ENCODE measurements at regions not wholly inside any gene's neighbourhood (a gene's known extent, or its start where the extent isn't known, plus 50 kb on each side); places are given as distances from the start of the nearest gene placed in this dataset.

- DNase-seq (ENCODE audit: low spot score): no peak
Observed at GRCh38 chr3:163946785-163947184, 1131.5 kb downstream of the SI start.

- no peak for DNase-seq (ENCODE audit: low spot score)
Observed at GRCh38 chr3:163943664-163944063, 1134.6 kb downstream of the SI start.

- DNase-seq (ENCODE audit: low spot score): no peak
Observed at GRCh38 chr3:163939926-163940325, 1138.4 kb downstream of the SI start.

- no peak for DNase-seq (ENCODE audit: low spot score)
Observed at GRCh38 chr3:163936543-163936942, 1141.8 kb downstream of the SI start.

GRCh38 chr3:163935411-163935810, 1142.9 kb downstream of the SI start:
- no peak for DNase-seq (ENCODE audit: low spot score)

- DNase-seq (ENCODE audit: low spot score): no peak
Observed at GRCh38 chr3:163929069-163929652, 1149.1 kb downstream of the SI start.

GRCh38 chr3:163927521-163927920, 1150.8 kb downstream of the SI start:
- DNase-seq (ENCODE audit: low spot score): no peak

- no peak for DNase-seq (ENCODE audit: low spot score)
Observed at GRCh38 chr3:163924600-163924999, 1153.7 kb downstream of the SI start.

- no peak for DNase-seq (ENCODE audit: low spot score)
Observed at GRCh38 chr3:163919154-163919553, 1159.1 kb downstream of the SI start.

- DNase-seq (ENCODE audit: low spot score): no peak
Observed at GRCh38 chr3:163916596-163917560, 1161.4 kb downstream of the SI start.

- DNase-seq (ENCODE audit: low spot score): no peak
Observed at GRCh38 chr3:163915280-163915679, 1163.0 kb downstream of the SI start.

- DNase-seq (ENCODE audit: low spot score): no peak
Observed at GRCh38 chr3:163914567-163914966, 1163.7 kb downstream of the SI start.

- DNase-seq (ENCODE audit: low spot score): no peak
Observed at GRCh38 chr3:163891771-163892170, 1186.5 kb downstream of the SI start.

- DNase-seq (ENCODE audit: low spot score): no peak
Observed at GRCh38 chr3:163890661-163891060, 1187.6 kb downstream of the SI start.

GRCh38 chr3:163879172-163879571, 1199.1 kb downstream of the SI start:
- DNase-seq (ENCODE audit: low spot score): no peak

GRCh38 chr3:163878396-163878795, 1199.9 kb downstream of the SI start:
- DNase-seq (ENCODE audit: low spot score): no peak

GRCh38 chr3:163877805-163878204, 1200.5 kb downstream of the SI start:
- no peak for DNase-seq (ENCODE audit: low spot score)

GRCh38 chr3:163863146-163863545, 1215.2 kb downstream of the SI start:
- no peak for DNase-seq (ENCODE audit: low spot score)

- DNase-seq (ENCODE audit: low spot score): no peak
Observed at GRCh38 chr3:163852233-163852632, 1226.1 kb downstream of the SI start.

GRCh38 chr3:163838769-163839168, 1239.5 kb downstream of the SI start:
- no peak for DNase-seq (ENCODE audit: low spot score)

GRCh38 chr3:163832547-163832946, 1245.7 kb downstream of the SI start:
- DNase-seq (ENCODE audit: low spot score): no peak

GRCh38 chr3:163821841-163822240, 1256.5 kb downstream of the SI start:
- no peak for DNase-seq (ENCODE audit: low spot score)

- no peak for DNase-seq (ENCODE audit: low spot score)
Observed at GRCh38 chr3:163817015-163817414, 1261.3 kb downstream of the SI start.

Measured in pons (tissue), 1 donor.